Right atrium auricular region (tissue), 2 donors: ENCODE measurements at regions not wholly inside any gene's neighbourhood (a gene's known extent, or its start where the extent isn't known, plus 50 kb on each side); places are given as distances from the start of the nearest gene placed in this dataset.

Experiments used
- DNase-seq: peaks from one replicate; pipeline ENCODE4 v3.0.0-alpha.2; 2019; ENCODE audit warnings: low spot score
- H3K27ac ChIP-seq, 2 donors: fragments of 200-600 bp; sonication (generic); 1 replicate in 1 of 2; 2 replicates in 1 of 2; pipeline ENCODE4 v1.5.1; 2016 to 2019
- H3K27me3 ChIP-seq, 2 donors: fragments of 200-600 bp; sonication (generic); one replicate each; pipeline versions ENCODE4 v1.5.1 to v1.6.0; 2017 to 2019
- H3K36me3 ChIP-seq: fragments of 200-600 bp; sonication (generic); one replicate; pipeline ENCODE4 v1.5.1; 2016
- H3K4me1 ChIP-seq, 2 donors: fragments of 200-600 bp; sonication (generic); one replicate each; pipeline versions ENCODE4 v1.5.1 to v1.6.0; 2017 to 2019
- H3K4me3 ChIP-seq, 2 donors: fragments of 200-600 bp; sonication (generic); 1 replicate in 1 of 2; 2 replicates in 1 of 2; pipeline ENCODE4 v1.5.1; 2017 to 2019; ENCODE audit warnings: mild to moderate bottlenecking in 1 of 2, moderate library complexity in 1 of 2
- H3K9me3 ChIP-seq, 2 donors: fragments of 200-600 bp; sonication (generic); one replicate each; pipeline ENCODE4 v1.5.1; 2019
- TF ChIP-seq, protein P1 (sequence below), 2 donors: fragments of 200-600 bp; sonication (generic); IDR thresholded peaks; one replicate each; pipeline ENCODE4 v1.5.1; 2019; ENCODE audit warnings: antibody characterized with exemption in 2 of 2

DNA sequence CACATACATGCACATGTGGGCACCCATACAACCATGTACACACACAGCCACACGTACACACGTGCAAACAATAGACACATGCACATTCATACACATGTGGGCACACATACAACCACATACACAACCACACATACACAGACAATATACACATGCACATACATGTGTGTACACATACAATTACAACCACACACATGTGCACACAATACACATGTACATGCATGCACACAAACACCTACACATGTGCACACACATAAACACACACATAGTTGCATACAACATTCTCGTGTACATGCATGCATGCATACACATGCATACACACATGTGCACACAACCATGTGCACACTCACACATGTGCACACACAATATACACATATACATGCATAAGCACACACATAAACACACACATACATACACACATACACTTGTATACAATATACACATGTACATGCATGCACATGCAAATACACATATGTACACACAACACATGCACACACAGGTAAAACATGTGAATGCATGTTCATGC lies 118.6 kb upstream of the FRMD4A start:
- Histone ChIP-seq H3K4me1 (peaks cover 0 to 6% of the 10 kb centered on the region in 2 donors), H3K9me3 (no peaks in the 10 kb centered on the region), H3K36me3 (no peaks in the 10 kb centered on the region), H3K27ac (no peak overlapping the region), H3K27me3 (no peaks in the 10 kb centered on the region), H3K4me3 (no peak overlapping the region)
- TF ChIP-seq, protein P1, sequence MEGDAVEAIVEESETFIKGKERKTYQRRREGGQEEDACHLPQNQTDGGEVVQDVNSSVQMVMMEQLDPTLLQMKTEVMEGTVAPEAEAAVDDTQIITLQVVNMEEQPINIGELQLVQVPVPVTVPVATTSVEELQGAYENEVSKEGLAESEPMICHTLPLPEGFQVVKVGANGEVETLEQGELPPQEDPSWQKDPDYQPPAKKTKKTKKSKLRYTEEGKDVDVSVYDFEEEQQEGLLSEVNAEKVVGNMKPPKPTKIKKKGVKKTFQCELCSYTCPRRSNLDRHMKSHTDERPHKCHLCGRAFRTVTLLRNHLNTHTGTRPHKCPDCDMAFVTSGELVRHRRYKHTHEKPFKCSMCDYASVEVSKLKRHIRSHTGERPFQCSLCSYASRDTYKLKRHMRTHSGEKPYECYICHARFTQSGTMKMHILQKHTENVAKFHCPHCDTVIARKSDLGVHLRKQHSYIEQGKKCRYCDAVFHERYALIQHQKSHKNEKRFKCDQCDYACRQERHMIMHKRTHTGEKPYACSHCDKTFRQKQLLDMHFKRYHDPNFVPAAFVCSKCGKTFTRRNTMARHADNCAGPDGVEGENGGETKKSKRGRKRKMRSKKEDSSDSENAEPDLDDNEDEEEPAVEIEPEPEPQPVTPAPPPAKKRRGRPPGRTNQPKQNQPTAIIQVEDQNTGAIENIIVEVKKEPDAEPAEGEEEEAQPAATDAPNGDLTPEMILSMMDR (IDR thresholded peaks at IDR 0.05), result no peak
- no peak for DNase-seq

DNA sequence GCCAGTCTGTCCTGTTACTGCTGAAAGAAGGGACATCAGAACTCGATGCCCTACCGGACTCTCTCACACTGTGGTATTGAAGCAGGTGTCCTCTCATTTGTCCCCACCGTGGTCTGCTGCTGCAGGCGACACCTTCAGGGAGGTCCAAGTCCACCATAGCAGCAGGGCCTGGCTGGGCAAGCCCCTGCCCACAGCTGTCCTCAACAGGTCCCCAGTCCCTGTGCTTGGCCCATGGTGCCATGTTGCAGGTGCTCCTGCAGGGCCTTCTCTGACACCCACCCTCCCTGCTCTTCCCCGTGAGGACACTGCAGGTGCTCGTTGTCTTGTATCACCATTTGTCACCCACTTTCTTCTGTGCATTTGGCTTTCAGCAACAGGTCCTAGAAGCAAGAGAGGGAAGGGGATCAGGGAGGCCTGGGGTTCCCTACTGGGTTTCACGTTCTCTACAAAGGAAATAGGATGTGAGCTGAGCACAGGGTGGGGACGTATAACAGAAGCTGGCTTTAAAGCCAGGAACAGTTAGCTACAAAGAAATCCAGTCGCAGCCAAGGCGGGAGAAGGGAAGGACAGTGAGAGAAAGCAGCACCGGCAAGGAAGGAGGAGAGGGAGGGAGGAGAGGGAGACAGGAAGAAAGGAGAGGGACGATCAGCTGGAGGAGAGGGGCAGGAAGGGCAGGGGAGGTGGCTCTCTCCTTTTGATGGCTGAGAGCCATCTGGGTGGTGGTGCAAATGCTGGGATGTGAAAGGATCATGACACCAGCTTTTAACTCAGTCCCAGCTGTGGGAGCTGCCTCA lies 117.7 kb upstream of the FRMD4A start:
- H3K4me3 ChIP-seq, result no peak overlapping the region
- no peak overlapping the region for H3K27ac ChIP-seq
- no peaks in the 10 kb centered on the region for H3K9me3 ChIP-seq
- DNase-seq, result no peak
- H3K4me1 ChIP-seq, result peaks cover 0 to 6% of the 10 kb centered on the region in 2 donors
- no peaks in the 10 kb centered on the region for H3K36me3 ChIP-seq
- H3K27me3 ChIP-seq, result no peaks in the 10 kb centered on the region
- TF ChIP-seq, protein P1 (IDR thresholded peaks at IDR 0.05), result no peak

DNA sequence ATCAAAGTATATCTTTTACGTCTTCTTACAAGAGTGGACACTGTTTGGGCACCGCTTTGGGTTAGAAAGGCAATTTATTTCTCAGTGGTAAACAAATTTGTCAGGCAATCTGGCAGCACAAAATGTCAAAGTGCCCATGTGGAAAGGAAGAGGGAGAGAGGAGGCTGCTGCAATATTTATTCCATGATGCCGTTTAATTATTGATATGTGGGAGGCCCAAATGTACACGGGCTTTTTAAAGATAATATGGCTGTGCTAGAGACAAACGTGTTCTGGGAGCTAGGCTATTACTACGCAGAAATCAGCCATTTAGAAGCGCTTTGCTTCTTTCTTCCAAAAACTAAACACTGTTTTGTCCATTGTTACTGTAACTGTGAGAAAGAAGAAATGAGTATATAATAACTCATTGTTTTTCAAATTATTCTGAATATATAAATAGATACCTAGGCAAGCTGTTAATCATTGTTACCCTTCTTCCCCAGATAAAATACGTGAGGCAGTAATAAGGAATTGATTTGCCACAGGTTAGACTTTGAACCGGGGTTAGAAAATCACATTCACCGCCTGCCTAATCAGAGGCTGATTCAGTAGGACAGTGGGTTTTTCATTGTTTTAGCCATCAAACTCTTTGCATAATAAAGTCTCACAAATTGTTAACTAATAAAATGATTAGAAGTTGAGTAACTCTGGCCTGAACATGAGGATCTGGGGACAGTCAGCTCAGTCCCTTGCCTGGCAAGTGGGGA lies 116.5 kb upstream of the FRMD4A start:
- peaks cover 0 to 6% of the 10 kb centered on the region in 2 donors for H3K4me1 ChIP-seq
- TF ChIP-seq, protein P1 (IDR thresholded peaks at IDR 0.05), result no peak

DNA sequence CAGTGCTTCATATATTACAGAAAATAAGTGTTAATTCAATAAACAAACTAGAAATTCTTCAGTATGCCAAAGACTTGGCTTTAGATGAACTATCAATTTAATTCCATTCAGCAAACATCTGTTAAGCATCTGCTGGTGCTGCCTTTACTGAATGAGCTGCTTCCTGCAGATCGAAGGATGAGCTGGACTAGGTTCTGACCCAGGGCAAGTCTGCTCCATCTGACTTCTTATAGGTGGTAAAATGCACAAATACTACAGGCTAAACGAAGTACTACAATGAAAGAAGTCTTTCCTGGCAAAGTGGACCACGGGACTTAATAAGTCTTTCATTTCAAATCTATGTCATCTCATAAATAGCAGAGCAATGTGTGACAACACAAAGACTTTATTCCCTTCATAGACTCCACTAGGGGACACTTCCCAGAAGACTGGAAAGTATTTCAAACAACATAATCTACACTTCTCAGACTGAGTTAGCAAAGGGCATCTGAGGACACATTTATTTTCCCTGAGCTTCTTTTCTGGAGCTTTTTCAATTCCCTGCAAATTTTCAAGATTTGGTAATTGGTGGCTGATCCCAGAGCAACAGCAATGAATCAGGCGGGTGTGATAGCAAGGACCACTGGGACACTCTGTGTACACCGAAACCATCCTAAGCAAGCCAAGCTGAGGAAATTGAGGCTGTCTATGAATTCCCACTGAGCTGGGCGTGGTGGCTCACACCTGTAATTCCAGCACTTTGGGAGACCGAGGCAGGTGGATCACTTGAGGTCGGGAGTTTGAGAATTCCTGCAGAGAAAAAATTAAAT lies 108.9 kb upstream of the FRMD4A start:
- DNase-seq, result no peak
- no peaks in the 10 kb centered on the region for H3K4me1 ChIP-seq
- H3K4me3 ChIP-seq, result no peak overlapping the region
- TF ChIP-seq, protein P1 (IDR thresholded peaks at IDR 0.05), result peak in 1 of 2 donors; percentile 20
- no peaks in the 10 kb centered on the region for H3K9me3 ChIP-seq
- H3K27ac ChIP-seq, result no peak overlapping the region
- H3K27me3 ChIP-seq, result no peaks in the 10 kb centered on the region
- no peaks in the 10 kb centered on the region for H3K36me3 ChIP-seq

More for the DNA sequence above, 116.5 kb upstream of the FRMD4A start:
- no peaks in the 10 kb centered on the region for H3K36me3 ChIP-seq
- no peak overlapping the region for H3K4me3 ChIP-seq
- no peaks in the 10 kb centered on the region for H3K27me3 ChIP-seq
- H3K27ac ChIP-seq, result no peak overlapping the region
- no peaks in the 10 kb centered on the region for H3K9me3 ChIP-seq
- DNase-seq, result no peak

DNA sequence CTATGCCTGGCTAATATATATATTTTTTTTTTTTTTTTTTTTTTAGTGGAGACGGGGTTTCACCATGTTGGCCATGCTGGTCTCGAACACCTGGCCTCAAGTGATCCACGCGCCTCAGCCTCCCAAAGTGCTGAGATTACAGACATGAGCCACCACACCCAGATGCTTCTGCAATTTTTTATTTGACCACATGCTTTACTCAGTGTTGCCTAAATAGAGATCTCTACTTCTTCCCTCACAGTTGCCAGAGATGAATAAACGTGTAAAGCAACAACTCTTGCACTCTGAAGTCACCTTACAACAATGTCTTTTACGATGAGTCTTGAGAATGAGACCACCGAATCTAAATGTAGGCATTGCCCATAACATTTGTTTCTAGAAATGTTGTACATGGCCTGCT lies 107.9 kb upstream of the FRMD4A start:
- TF ChIP-seq, protein P1 (IDR thresholded peaks at IDR 0.05), result no peak
- no peaks in the 10 kb centered on the region for H3K27me3 ChIP-seq
- no peaks in the 10 kb centered on the region for H3K4me1 ChIP-seq
- H3K4me3 ChIP-seq, result no peak overlapping the region
- H3K36me3 ChIP-seq, result no peaks in the 10 kb centered on the region
- DNase-seq, result no peak
- no peaks in the 10 kb centered on the region for H3K9me3 ChIP-seq
- H3K27ac ChIP-seq, result no peak overlapping the region
